ENCODE measurements at regions not wholly inside any gene's neighbourhood (a gene's known extent, or its start where the extent isn't known, plus 50 kb on each side); places are given as distances from the start of the nearest gene placed in this dataset.

DNA sequence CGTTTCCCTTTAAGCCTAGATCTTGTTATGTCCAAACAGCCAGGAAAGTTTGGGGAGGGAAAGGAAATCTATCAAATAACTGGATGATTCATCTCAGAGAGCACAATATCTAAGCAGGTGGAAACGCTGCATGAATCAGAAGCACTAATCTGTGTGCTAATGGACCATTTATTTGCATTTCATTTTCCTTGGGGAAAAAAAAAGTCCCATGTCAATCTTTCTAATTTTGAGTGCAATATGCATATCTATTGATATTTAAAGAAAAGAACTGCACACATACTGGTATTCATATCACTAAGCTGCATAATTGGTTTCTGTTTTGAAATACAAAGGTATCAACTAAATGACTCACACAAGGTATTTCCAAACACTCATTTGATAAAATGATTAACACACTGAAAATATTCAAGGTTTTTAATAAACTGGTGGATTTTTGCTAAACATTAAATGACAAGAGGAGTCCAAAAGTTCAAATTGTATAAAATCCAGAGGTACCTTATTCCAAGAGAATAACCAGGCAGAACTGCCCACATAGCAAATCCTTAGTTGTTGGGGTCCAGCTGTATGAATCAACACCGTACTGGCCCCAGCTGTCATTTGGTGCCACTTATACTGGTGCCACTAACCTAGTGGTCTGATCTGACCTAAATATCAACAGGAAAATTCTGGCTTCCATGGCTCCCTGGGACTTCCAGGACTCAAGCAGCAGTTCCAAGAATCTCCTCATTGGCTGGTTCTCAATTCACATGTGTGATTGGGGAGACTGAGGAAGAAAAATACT lies 122.2 kb upstream of the SP4 start:
- TF ChIP-seq POLR2A (IDR thresholded peaks at IDR 0.05; ENCODE audit: borderline replicate concordance, extremely low read depth, insufficient read depth, insufficient read length) (no peak), CTCF (IDR thresholded peaks at IDR 0.05 in 2 of 3, conservative IDR thresholded peaks at IDR 0.05 in 1 of 3; ENCODE audit: borderline replicate concordance in 1 of 3, insufficient read depth in 1 of 3, low read depth in 2 of 3, low read length in 2 of 3) (no peak), CEBPB (IDR thresholded peaks at IDR 0.05; ENCODE audit: low read depth) (no peak), EZH2phosphoT487 (IDR thresholded peaks at IDR 0.05; ENCODE audit: borderline replicate concordance) (no peak), ZFX (IDR thresholded peaks at IDR 0.05) (no peak), CBX3 (IDR thresholded peaks at IDR 0.05; ENCODE audit: low read depth) (no peak), POLR2AphosphoS5 (IDR thresholded peaks at IDR 0.05; ENCODE audit: low read depth, low read length) (no peak), ELF1 (IDR thresholded peaks at IDR 0.05; ENCODE audit: borderline replicate concordance, low read depth) (no peak), SRF (IDR thresholded peaks at IDR 0.05; ENCODE audit: low read depth) (no peak), SIN3A (IDR thresholded peaks at IDR 0.05; ENCODE audit: low read depth) (no peak), MAX (IDR thresholded peaks at IDR 0.05) (no peak)

All from HCT116 (cell line).